Testis (tissue), 2 donors: ENCODE measurements at regions not wholly inside any gene's neighbourhood (a gene's known extent, or its start where the extent isn't known, plus 50 kb on each side); places are given as distances from the start of the nearest gene placed in this dataset.

Experiments used
- DNase-seq: peaks from one replicate; pipeline ENCODE4 v3.0.0-alpha.2; 2019
- H3K27ac ChIP-seq, 2 donors: fragments of 200-600 bp; sonication (generic); one replicate each; pipeline ENCODE4 v1.5.1; 2019
- H3K27me3 ChIP-seq: fragments of 200-600 bp; sonication (generic); one replicate; pipeline ENCODE4 v1.5.1; 2019
- H3K36me3 ChIP-seq: fragments of 200-600 bp; sonication (generic); one replicate; pipeline ENCODE4 v1.5.1; 2017; ENCODE audit warnings: low read depth; ENCODE audit errors: missing control alignments
- H3K4me1 ChIP-seq: fragments of 200-600 bp; sonication (generic); one replicate; pipeline ENCODE4 v1.5.1; 2019
- H3K4me3 ChIP-seq, 2 donors: fragments of 200-600 bp; sonication (generic); one replicate each; pipeline ENCODE4 v1.5.1; 2017 to 2019
- H3K9me3 ChIP-seq: fragments of 200-600 bp; sonication (generic); one replicate; pipeline ENCODE4 v1.5.1; 2017
- CTCF ChIP-seq, 3 experiments: fragments of 450-650 bp in 2 of 3; fragments of 200-600 bp in 1 of 3; sonication (generic) in 1 of 3; IDR thresholded peaks; one replicate each; pipeline ENCODE4 v1.5.1; 2016 to 2019; ENCODE audit warnings: antibody characterized with exemption in 3 of 3, mild to moderate bottlenecking in 2 of 3, moderate library complexity in 1 of 3
- POLR2A ChIP-seq: fragments of 450-650 bp; IDR thresholded peaks from one replicate; pipeline ENCODE4 v1.6.1; 2017; ENCODE audit warnings: antibody characterized with exemption, mild to moderate bottlenecking, moderate library complexity
- WGBS, 2 donors: methylation state at CpG; one replicate each; pipeline ENCODE4 v1.1.5; 2018; 5-methylcytosine and 5-hydroxymethylcytosine counted together
- intact Hi-C: fragments of 100-400 bp; cut with DNase I; formaldehyde crosslinking; loops from one replicate; pipeline ENCODE4 v1.15.1; 2023; ENCODE audit warnings: low total_unique reads

GRCh38 chr4:42344749-42345148 is 52.5 kb upstream of the SHISA3 start:
- no peak overlapping the region for H3K4me3 ChIP-seq
- no peak for DNase-seq
- 86 to 90% methylated on average over 2 of the region's 2 CpGs for WGBS, 2 donors
- no peaks in the 10 kb centered on the region for H3K27me3 ChIP-seq
- no peaks in the 10 kb centered on the region for H3K9me3 ChIP-seq
- no peak for TF ChIP-seq POLR2A
- no peak for TF ChIP-seq CTCF (IDR thresholded peaks at IDR 0.05)
- intact Hi-C loops: no loop called here
- peaks cover 4% of the 10 kb centered on the region for H3K4me1 ChIP-seq
- H3K27ac ChIP-seq: no peak overlapping the region
- no peaks in the 10 kb centered on the region for H3K36me3 ChIP-seq

GRCh38 chr4:42345962-42346544 is 51.2 kb upstream of the SHISA3 start:
- no peaks in the 10 kb centered on the region for H3K9me3 ChIP-seq
- H3K27me3 ChIP-seq: no peaks in the 10 kb centered on the region
- H3K36me3 ChIP-seq: no peaks in the 10 kb centered on the region
- intact Hi-C loops: no loop called here
- TF ChIP-seq CTCF (IDR thresholded peaks at IDR 0.05): no peak
- no peak for TF ChIP-seq POLR2A
- no peak overlapping the region for H3K27ac ChIP-seq
- no peaks in the 10 kb centered on the region for H3K4me1 ChIP-seq
- 68 to 82% methylated on average over 11 to 29 of the region's 29 CpGs for WGBS, 2 donors
- peak overlapping the region; percentile 26 to 27 for H3K4me3 ChIP-seq
- no peak for DNase-seq

- DNase-seq: no peak
- H3K9me3 ChIP-seq: no peaks in the 10 kb centered on the region
- 92 to 93% methylated on average over 7 to 10 of the region's 10 CpGs for WGBS, 2 donors
- H3K4me1 ChIP-seq: no peaks in the 10 kb centered on the region
- no peak overlapping the region for H3K27ac ChIP-seq
- no peaks in the 10 kb centered on the region for H3K36me3 ChIP-seq
- no peak for TF ChIP-seq CTCF (IDR thresholded peaks at IDR 0.05)
- no peak for TF ChIP-seq POLR2A
- no peaks in the 10 kb centered on the region for H3K27me3 ChIP-seq
- intact Hi-C loops: no loop called here
- no peak overlapping the region for H3K4me3 ChIP-seq
These were observed 50.2 kb upstream of the SHISA3 start for GRCh38 chr4:42347076-42347475.
